DMS53 (cell line): ENCODE measurements at regions not wholly inside any gene's neighbourhood (a gene's known extent, or its start where the extent isn't known, plus 50 kb on each side); places are given as distances from the start of the nearest gene placed in this dataset.

Source experiments
- DNase-seq: peaks from one replicate; lab custom pipeline; 2025; lab: John Stamatoyannopoulos, UW

GRCh38 chr14:71202881-71203280 is 295.6 kb downstream of the PCNX1 start:
- no peak for DNase-seq

GRCh38 chr14:71203306-71203705 is 296.0 kb downstream of the PCNX1 start:
- no peak for DNase-seq

GRCh38 chr14:71204231-71204630 is 297.0 kb downstream of the PCNX1 start:
- DNase-seq, result no peak

GRCh38 chr14:71204768-71205167 is 297.5 kb downstream of the PCNX1 start:
- DNase-seq, result no peak

GRCh38 chr14:71206123-71206522 is 298.9 kb downstream of the PCNX1 start:
- DNase-seq, result no peak

GRCh38 chr14:71206766-71207371 is 299.6 kb downstream of the PCNX1 start:
- DNase-seq, result peak; percentile 60

GRCh38 chr14:71208702-71209357 is 301.6 kb downstream of the PCNX1 start:
- DNase-seq, result no peak

- DNase-seq, result no peak
Measured at GRCh38 chr14:71209888-71210287, 302.6 kb downstream of the PCNX1 start.

- no peak for DNase-seq
Measured at GRCh38 chr14:71212093-71212492, 304.8 kb downstream of the PCNX1 start.

GRCh38 chr14:71212683-71213107 is 305.4 kb downstream of the PCNX1 start:
- DNase-seq, result no peak

GRCh38 chr14:71214241-71214640 is 307.0 kb downstream of the PCNX1 start:
- no peak for DNase-seq

- no peak for DNase-seq
Measured at GRCh38 chr14:71220462-71220861, 313.2 kb downstream of the PCNX1 start.

- no peak for DNase-seq
Measured at GRCh38 chr14:71221119-71221518, 313.9 kb downstream of the PCNX1 start.

GRCh38 chr14:71225113-71225512 is 317.9 kb downstream of the PCNX1 start:
- DNase-seq, result no peak

GRCh38 chr14:71228711-71229110 is 321.5 kb downstream of the PCNX1 start:
- no peak for DNase-seq

- no peak for DNase-seq
Measured at GRCh38 chr14:71229875-71230274, 322.6 kb downstream of the PCNX1 start.

- no peak for DNase-seq
Measured at GRCh38 chr14:71230897-71231296, 323.6 kb downstream of the PCNX1 start.

- DNase-seq, result peak; percentile 79
Measured at GRCh38 chr14:71231521-71232393, 324.5 kb downstream of the PCNX1 start.

- peak; percentile 62 for DNase-seq
Measured at GRCh38 chr14:71232506-71232905, 325.2 kb downstream of the PCNX1 start.

- DNase-seq, result no peak
Measured at GRCh38 chr14:71235875-71236274, 328.6 kb downstream of the PCNX1 start.

GRCh38 chr14:71236487-71236886 is 329.2 kb downstream of the PCNX1 start:
- no peak for DNase-seq

GRCh38 chr14:71237556-71237955 is 330.3 kb downstream of the PCNX1 start:
- DNase-seq, result peak; percentile 2

- no peak for DNase-seq
Measured at GRCh38 chr14:71238835-71239234, 331.6 kb downstream of the PCNX1 start.
